GM12864 (cell line): ENCODE measurements at regions not wholly inside any gene's neighbourhood (a gene's known extent, or its start where the extent isn't known, plus 50 kb on each side); places are given as distances from the start of the nearest gene placed in this dataset.

Experiments used
- DNase-seq: peaks from one replicate; pipeline ENCODE4 v3.0.0-alpha.2; 2011; ENCODE audit warnings: low read depth
- H3K4me3 ChIP-seq: 2 replicates; pipeline ENCODE4 v1.5.1; 2011; ENCODE audit warnings: mild to moderate bottlenecking, low read depth, low read length, control low read depth
- TF ChIP-seq, protein P1 (sequence below): IDR thresholded peaks from 2 replicates; pipeline ENCODE4 v1.5.1; 2011; ENCODE audit warnings: low read depth, mild to moderate bottlenecking, moderate library complexity, low read length, control low read depth, inconsistent platforms; ENCODE audit errors: missing control alignments

DNA sequence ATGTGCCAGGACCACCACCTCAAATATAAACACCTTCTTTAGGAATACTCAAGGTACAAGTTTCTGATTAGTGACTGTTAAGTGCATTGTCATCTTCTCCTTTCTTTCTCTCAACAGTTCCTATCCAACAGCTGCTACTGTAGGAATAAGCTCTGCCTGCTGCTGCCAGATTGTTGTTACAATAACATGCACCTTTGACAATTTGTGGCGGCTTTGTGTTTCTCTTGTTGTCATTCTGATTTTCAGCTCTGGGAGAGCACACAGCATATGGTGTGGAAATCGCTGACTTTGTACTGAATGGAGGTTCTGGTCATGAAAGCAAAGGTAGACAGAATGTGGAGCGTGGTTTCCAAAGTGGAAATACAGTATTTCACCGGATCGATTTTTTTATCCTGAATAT is 182.8 kb downstream of the SEC23IP start:
- TF ChIP-seq, protein P1, sequence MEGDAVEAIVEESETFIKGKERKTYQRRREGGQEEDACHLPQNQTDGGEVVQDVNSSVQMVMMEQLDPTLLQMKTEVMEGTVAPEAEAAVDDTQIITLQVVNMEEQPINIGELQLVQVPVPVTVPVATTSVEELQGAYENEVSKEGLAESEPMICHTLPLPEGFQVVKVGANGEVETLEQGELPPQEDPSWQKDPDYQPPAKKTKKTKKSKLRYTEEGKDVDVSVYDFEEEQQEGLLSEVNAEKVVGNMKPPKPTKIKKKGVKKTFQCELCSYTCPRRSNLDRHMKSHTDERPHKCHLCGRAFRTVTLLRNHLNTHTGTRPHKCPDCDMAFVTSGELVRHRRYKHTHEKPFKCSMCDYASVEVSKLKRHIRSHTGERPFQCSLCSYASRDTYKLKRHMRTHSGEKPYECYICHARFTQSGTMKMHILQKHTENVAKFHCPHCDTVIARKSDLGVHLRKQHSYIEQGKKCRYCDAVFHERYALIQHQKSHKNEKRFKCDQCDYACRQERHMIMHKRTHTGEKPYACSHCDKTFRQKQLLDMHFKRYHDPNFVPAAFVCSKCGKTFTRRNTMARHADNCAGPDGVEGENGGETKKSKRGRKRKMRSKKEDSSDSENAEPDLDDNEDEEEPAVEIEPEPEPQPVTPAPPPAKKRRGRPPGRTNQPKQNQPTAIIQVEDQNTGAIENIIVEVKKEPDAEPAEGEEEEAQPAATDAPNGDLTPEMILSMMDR, result no peak
- no peak for DNase-seq
- no peak overlapping the region for H3K4me3 ChIP-seq

DNA sequence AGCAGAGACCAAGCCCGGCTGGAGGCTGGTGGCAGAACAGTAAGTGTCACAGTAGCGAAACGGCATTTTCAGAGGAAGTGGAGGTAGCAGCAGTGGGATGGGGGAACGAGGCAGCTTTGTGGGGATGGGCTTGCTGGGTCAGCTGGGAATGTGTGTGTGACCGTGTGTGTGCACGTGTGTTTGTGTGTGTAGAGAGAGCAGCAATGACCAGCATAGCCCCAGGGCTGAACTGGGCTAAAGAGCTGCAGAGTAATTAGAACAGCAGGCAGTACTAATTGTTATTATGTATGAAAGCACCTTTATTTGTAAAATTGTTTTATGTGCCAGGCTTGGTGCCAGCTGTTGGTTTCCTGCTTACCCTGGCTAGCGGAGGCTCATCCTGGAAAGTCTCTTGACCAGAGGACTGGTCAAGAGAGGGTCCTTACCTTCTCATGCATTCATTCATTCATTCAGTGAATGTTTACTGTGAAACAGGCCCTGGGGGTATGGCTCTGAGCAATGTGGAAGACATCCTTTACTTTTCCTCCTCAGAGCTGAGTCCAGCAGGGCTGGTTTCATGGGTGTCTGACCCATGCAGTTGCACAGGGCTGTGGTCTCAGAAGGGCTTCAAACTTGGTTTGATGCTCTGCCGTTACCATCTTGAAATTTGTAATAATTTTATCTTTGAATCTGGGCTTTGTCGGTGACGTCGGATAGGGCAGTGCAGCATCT is 184.6 kb downstream of the SEC23IP start:
- H3K4me3 ChIP-seq, result no peak overlapping the region
- TF ChIP-seq, protein P1, result no peak
- no peak for DNase-seq

DNA sequence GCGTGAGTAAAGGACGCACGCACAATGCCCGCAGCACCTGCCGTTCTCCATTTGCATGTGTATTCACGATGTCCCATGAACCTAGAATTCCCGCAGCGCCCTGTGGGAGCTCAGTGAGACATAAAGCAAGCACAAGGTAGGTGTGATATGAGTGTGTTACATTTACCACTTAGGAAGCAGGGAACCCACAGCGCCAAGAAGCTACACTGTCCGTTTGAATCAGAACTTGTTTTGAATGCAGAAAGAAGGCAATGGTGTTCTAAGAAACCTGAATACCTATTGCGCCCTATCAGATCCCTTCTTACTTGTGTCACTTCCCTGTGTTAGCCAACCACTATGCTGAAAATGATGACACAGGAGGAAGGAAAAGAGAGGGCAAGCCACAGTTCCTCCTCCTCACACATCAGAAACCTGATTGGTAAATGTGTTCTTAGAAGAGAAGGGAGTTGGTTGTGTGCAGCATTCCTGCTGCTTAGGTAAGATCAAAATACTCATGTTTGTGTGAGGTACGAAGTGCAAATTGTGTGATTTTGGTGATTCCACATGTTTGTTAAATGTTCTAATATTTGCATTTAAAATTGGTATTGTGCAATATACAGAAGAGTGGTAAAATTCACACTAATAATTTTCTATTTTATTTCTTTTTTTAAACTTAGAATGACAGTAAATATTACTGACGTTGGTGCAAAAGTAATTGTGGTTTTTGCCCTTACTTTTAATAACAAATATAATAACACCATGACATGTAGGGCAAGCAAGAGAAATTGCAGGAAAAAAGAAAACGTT is 185.4 kb downstream of the SEC23IP start:
- TF ChIP-seq, protein P1, result no peak
- no peak for DNase-seq
- H3K4me3 ChIP-seq, result no peak overlapping the region

DNA sequence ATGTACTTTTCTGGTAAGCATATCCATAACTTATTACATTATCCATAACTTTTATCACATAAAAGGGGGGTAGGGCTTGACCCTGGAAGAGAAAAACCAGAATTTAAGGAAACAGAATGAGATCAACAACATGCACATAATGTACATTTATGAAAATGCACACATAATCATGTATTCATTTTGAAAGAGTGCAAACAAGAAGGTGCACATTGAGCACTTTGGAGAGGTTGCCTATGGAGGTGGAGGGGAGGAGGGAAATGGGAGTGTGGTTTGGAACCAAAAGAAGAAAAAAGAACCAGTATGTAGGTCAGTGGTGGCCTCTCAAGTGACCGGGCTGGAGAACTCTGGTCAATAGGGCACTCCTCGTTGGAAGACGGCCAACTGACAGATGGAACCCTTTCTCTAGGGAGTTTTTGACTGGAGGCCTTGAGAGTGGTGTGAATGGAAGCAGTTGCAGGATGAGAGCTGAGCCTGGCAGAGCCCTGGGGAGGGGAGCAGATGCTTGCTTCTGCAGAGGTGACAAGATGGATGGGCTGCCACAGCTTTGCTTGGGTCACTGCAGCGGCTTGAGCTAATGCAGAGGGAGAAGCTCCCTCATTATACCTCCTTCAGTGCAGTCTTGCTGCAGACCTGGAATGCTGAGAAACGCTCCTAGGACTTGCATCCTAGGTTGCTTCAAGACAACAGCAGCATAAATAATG is 192.7 kb downstream of the SEC23IP start:
- no peak for DNase-seq
- TF ChIP-seq, protein P1, result no peak
- no peak overlapping the region for H3K4me3 ChIP-seq

DNA sequence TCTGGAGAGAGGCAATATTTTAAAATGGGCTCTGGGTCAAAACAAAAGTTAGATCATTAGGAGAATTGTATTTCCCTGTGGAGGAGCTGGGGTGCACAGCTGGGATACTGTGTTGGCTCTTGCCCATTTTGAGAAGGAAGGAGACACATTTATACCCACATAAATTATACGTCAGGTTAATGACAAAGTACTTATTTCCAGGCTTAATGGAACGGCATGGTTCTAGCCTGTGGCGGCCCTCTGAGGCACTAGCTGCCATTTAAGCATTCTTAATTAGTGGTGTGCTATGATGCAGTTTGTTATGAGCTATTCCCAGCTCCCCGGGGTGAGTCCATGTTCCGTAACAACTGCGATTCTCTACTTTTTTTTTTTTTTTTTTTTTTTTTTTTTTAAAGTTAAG is 193.5 kb downstream of the SEC23IP start:
- no peak overlapping the region for H3K4me3 ChIP-seq
- TF ChIP-seq, protein P1, result no peak
- no peak for DNase-seq

DNA sequence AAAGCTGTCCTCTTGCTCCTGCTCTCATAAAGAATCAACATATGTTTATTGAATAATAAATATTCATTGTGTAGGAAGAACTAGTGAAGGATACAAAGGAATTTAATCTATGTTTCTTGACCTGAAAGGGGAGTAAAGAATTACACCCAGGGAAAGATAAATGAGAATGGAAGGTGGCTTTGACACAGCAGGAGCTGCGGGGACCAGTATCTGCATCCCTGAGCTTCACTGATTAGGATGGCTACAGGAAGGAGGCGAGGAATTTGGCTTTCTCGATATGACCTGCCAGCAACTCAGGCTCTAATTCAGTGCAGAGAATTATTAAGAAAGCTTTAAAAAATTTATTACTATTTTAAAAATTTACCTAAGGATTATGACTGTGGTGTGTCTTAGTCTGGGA is 194.6 kb downstream of the SEC23IP start:
- TF ChIP-seq, protein P1, result no peak
- no peak overlapping the region for H3K4me3 ChIP-seq
- DNase-seq, result no peak
